Smooth muscle cell (in vitro differentiated cells): ENCODE measurements at regions not wholly inside any gene's neighbourhood (a gene's known extent, or its start where the extent isn't known, plus 50 kb on each side); places are given as distances from the start of the nearest gene placed in this dataset.

Source experiments
- DNase-seq: peaks from one replicate; lab custom pipeline; 2025; ENCODE audit not compliant: unreplicated experiment; lab: John Stamatoyannopoulos, UW
- H2AFZ ChIP-seq: fragments of 200-600 bp; sonication (generic); 2 replicates; pipeline ENCODE4 v1.6.0; 2016; ENCODE audit warnings: antibody characterized with exemption, low read depth, mild to moderate bottlenecking
- H3F3A ChIP-seq: fragments of 200-600 bp; sonication (generic); 2 replicates; pipeline ENCODE4 v1.6.0; 2017; ENCODE audit warnings: antibody characterized with exemption, low read depth
- H3K27ac ChIP-seq: fragments of 200-600 bp; sonication (generic); 2 replicates; pipeline ENCODE4 v1.5.1; 2016; ENCODE audit warnings: low read depth, mild to moderate bottlenecking
- H3K27me3 ChIP-seq: fragments of 200-600 bp; sonication (generic); 2 replicates; pipeline ENCODE4 v1.6.1; 2016; ENCODE audit warnings: low read depth, mild to moderate bottlenecking
- H3K36me3 ChIP-seq: fragments of 200-600 bp; sonication (generic); 2 replicates; pipeline ENCODE4 v1.5.1; 2016; ENCODE audit warnings: low read depth
- H3K4me1 ChIP-seq: fragments of 200-600 bp; sonication (generic); 2 replicates; pipeline ENCODE4 v1.5.1; 2016; ENCODE audit warnings: low read depth
- H3K4me2 ChIP-seq: fragments of 200-600 bp; sonication (generic); 2 replicates; pipeline ENCODE4 v1.6.0; 2016; ENCODE audit warnings: mild to moderate bottlenecking
- H3K4me3 ChIP-seq: fragments of 200-600 bp; sonication (generic); 2 replicates; pipeline ENCODE4 v1.5.1; 2016; ENCODE audit warnings: mild to moderate bottlenecking
- H3K79me2 ChIP-seq: fragments of 200-600 bp; sonication (generic); 2 replicates; pipeline ENCODE4 v1.6.0; 2016; ENCODE audit warnings: low read depth, mild to moderate bottlenecking
- H3K9ac ChIP-seq: fragments of 200-600 bp; sonication (generic); 2 replicates; pipeline ENCODE4 v1.6.0; 2016; ENCODE audit warnings: low read depth
- H3K9me3 ChIP-seq: fragments of 200-600 bp; sonication (generic); replicated peaks from 2 replicates; pipeline ENCODE4 v1.5.1; 2016; ENCODE audit warnings: low read depth
- H4K20me1 ChIP-seq: fragments of 200-600 bp; sonication (generic); 2 replicates; pipeline ENCODE4 v1.6.0; 2016; ENCODE audit warnings: low read depth
- CTCF ChIP-seq: fragments of 200-600 bp; sonication (generic); IDR thresholded peaks from 2 replicates; pipeline ENCODE4 v1.5.1; 2017; ENCODE audit warnings: borderline replicate concordance, mild to moderate bottlenecking, antibody characterized with exemption; ENCODE audit not compliant: insufficient read depth, poor library complexity, severe bottlenecking
- WGBS: methylation state at CpG from one replicate; pipeline ENCODE4 v1.1.7; 2016; ENCODE audit warnings: low lambda C conversion rate; 5-methylcytosine and 5-hydroxymethylcytosine counted together

- Histone ChIP-seq H3K79me2 (no peaks in the 10 kb centered on the region), H3K27ac (no peak overlapping the region), H4K20me1 (no peaks in the 10 kb centered on the region), H3K4me1 (no peaks in the 10 kb centered on the region), H3K36me3 (no peaks in the 10 kb centered on the region), H3K9me3 (no peaks in the 10 kb centered on the region), H3K9ac (no peak overlapping the region), H2AFZ (no peak overlapping the region), H3K4me2 (no peak overlapping the region), H3K4me3 (no peak overlapping the region), H3K27me3 (no peaks in the 10 kb centered on the region), H3F3A (no peaks in the 10 kb centered on the region)
- DNase-seq, result no peak
- 23% methylated on average over 3 of the region's 3 CpGs for WGBS
- TF ChIP-seq CTCF, result no peak
Observed at GRCh38 chr22:47437636-47438035, 675.2 kb downstream of the TBC1D22A start.

- Histone ChIP-seq H3K4me3 (no peak overlapping the region), H3K9ac (no peak overlapping the region), H3K27me3 (no peaks in the 10 kb centered on the region), H3K4me1 (no peaks in the 10 kb centered on the region), H2AFZ (no peak overlapping the region), H3K79me2 (no peaks in the 10 kb centered on the region), H3K36me3 (no peaks in the 10 kb centered on the region), H3F3A (no peaks in the 10 kb centered on the region), H3K27ac (no peak overlapping the region), H3K9me3 (no peaks in the 10 kb centered on the region), H3K4me2 (no peak overlapping the region), H4K20me1 (no peaks in the 10 kb centered on the region)
- WGBS, result 87% methylated on average over 2 of the region's 2 CpGs
- no peak for TF ChIP-seq CTCF
- no peak for DNase-seq
Observed at GRCh38 chr22:47437110-47437509, 674.7 kb downstream of the TBC1D22A start.

GRCh38 chr22:47435826-47436225 lies 673.4 kb downstream of the TBC1D22A start:
- H3K4me3 ChIP-seq, result no peak overlapping the region
- no peaks in the 10 kb centered on the region for H3K9me3 ChIP-seq
- H4K20me1 ChIP-seq, result no peaks in the 10 kb centered on the region
- H3K9ac ChIP-seq, result no peak overlapping the region
- no peaks in the 10 kb centered on the region for H3K4me1 ChIP-seq
- H3K79me2 ChIP-seq, result no peaks in the 10 kb centered on the region
- WGBS, result 81% methylated on average over 7 of the region's 7 CpGs
- no peak overlapping the region for H3K27ac ChIP-seq
- no peaks in the 10 kb centered on the region for H3K27me3 ChIP-seq
- TF ChIP-seq CTCF, result no peak
- H3K4me2 ChIP-seq, result no peak overlapping the region
- H3F3A ChIP-seq, result no peaks in the 10 kb centered on the region
- H2AFZ ChIP-seq, result no peak overlapping the region
- DNase-seq, result no peak
- no peaks in the 10 kb centered on the region for H3K36me3 ChIP-seq

- Histone ChIP-seq H3K9ac (no peak overlapping the region), H4K20me1 (no peaks in the 10 kb centered on the region), H3K36me3 (no peaks in the 10 kb centered on the region), H3K4me2 (no peak overlapping the region), H3F3A (no peaks in the 10 kb centered on the region), H3K79me2 (no peaks in the 10 kb centered on the region), H3K4me3 (no peak overlapping the region), H3K27me3 (no peaks in the 10 kb centered on the region), H3K4me1 (no peaks in the 10 kb centered on the region), H2AFZ (no peak overlapping the region), H3K9me3 (no peaks in the 10 kb centered on the region), H3K27ac (no peak overlapping the region)
- no peak for TF ChIP-seq CTCF
- WGBS, result 86% methylated on average over 5 of the region's 5 CpGs
- no peak for DNase-seq
Observed at GRCh38 chr22:47435204-47435487, 672.7 kb downstream of the TBC1D22A start.
